ENCODE measurements at regions not wholly inside any gene's neighbourhood (a gene's known extent, or its start where the extent isn't known, plus 50 kb on each side); places are given as distances from the start of the nearest gene placed in this dataset.
"Not testable (repeated sequence)": the region's sequence is repeated elsewhere in the genome, so short reads cannot be mapped to it uniquely, and the experiment has no call there.

- H3K27me3 Mint-ChIP-seq: no peaks in the 10 kb centered on the region
- no peaks in the 10 kb centered on the region for H3K36me3 Mint-ChIP-seq
- no peak for DNase-seq (ENCODE audit: extremely low spot score, unreplicated experiment)
- TF ChIP-seq, protein P1, sequence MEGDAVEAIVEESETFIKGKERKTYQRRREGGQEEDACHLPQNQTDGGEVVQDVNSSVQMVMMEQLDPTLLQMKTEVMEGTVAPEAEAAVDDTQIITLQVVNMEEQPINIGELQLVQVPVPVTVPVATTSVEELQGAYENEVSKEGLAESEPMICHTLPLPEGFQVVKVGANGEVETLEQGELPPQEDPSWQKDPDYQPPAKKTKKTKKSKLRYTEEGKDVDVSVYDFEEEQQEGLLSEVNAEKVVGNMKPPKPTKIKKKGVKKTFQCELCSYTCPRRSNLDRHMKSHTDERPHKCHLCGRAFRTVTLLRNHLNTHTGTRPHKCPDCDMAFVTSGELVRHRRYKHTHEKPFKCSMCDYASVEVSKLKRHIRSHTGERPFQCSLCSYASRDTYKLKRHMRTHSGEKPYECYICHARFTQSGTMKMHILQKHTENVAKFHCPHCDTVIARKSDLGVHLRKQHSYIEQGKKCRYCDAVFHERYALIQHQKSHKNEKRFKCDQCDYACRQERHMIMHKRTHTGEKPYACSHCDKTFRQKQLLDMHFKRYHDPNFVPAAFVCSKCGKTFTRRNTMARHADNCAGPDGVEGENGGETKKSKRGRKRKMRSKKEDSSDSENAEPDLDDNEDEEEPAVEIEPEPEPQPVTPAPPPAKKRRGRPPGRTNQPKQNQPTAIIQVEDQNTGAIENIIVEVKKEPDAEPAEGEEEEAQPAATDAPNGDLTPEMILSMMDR (conservative IDR thresholded peaks at IDR 0.05): no peak
- H3K4me3 Mint-ChIP-seq: no peak overlapping the region
- H3K4me1 Mint-ChIP-seq (ENCODE audit: unreplicated experiment): no peaks in the 10 kb centered on the region
- H3K9me3 Mint-ChIP-seq: peaks cover 7% of the 10 kb centered on the region
- no peak overlapping the region for H3K27ac Mint-ChIP-seq
Observed at GRCh38 chr3:16708285-16708684, 103.1 kb upstream of the DAZL start.

GRCh38 chr3:16711691-16712090 is 106.5 kb upstream of the DAZL start:
- not testable (repeated sequence) for H3K9me3 Mint-ChIP-seq; DNase-seq (ENCODE audit: extremely low spot score, unreplicated experiment); H3K27me3 Mint-ChIP-seq; H3K36me3 Mint-ChIP-seq; H3K4me3 Mint-ChIP-seq; H3K4me1 Mint-ChIP-seq (ENCODE audit: unreplicated experiment); H3K27ac Mint-ChIP-seq

DNA sequence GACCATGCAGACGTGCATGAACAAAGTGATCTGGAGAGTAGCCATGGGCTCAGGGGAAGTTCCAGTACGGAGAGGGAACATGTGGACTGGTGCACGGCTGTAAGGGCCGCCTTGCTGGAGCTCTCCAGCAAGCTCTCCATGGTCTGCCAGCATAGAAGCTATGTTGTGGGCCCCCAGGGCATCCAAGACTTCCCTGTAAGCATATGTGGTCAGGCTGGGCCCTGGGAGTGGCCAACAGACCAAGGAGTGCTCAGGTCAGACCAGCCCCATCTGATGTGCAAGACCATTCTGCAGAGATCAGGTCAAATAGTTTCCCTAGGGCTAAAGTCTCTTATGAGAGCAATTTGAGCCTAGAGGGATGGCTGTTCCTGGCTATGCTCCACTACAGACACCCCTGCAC is 110.1 kb upstream of the DAZL start:
- no peak for DNase-seq (ENCODE audit: extremely low spot score, unreplicated experiment)
- H3K4me1 Mint-ChIP-seq (ENCODE audit: unreplicated experiment): no peaks in the 10 kb centered on the region
- H3K27ac Mint-ChIP-seq: no peak overlapping the region
- no peak overlapping the region for H3K4me3 Mint-ChIP-seq
- TF ChIP-seq, protein P1 (conservative IDR thresholded peaks at IDR 0.05): no peak
- no peaks in the 10 kb centered on the region for H3K36me3 Mint-ChIP-seq
- H3K27me3 Mint-ChIP-seq: no peaks in the 10 kb centered on the region
- peaks cover 9% of the 10 kb centered on the region for H3K9me3 Mint-ChIP-seq

GRCh38 chr3:16719426-16719825 is 114.2 kb upstream of the DAZL start:
- H3K4me1 Mint-ChIP-seq (ENCODE audit: unreplicated experiment): no peaks in the 10 kb centered on the region
- H3K9me3 Mint-ChIP-seq: peaks cover 3% of the 10 kb centered on the region
- no peak for DNase-seq (ENCODE audit: extremely low spot score, unreplicated experiment)
- no peak overlapping the region for H3K27ac Mint-ChIP-seq
- no peaks in the 10 kb centered on the region for H3K27me3 Mint-ChIP-seq
- no peak overlapping the region for H3K4me3 Mint-ChIP-seq
- TF ChIP-seq, protein P1 (conservative IDR thresholded peaks at IDR 0.05): no peak
- H3K36me3 Mint-ChIP-seq: no peaks in the 10 kb centered on the region

- TF ChIP-seq, protein P1 (conservative IDR thresholded peaks at IDR 0.05): no peak
- DNase-seq (ENCODE audit: extremely low spot score, unreplicated experiment): no peak
- H3K36me3 Mint-ChIP-seq: no peaks in the 10 kb centered on the region
- peaks cover 3% of the 10 kb centered on the region for H3K9me3 Mint-ChIP-seq
- H3K4me1 Mint-ChIP-seq (ENCODE audit: unreplicated experiment): no peaks in the 10 kb centered on the region
- no peak overlapping the region for H3K4me3 Mint-ChIP-seq
- no peaks in the 10 kb centered on the region for H3K27me3 Mint-ChIP-seq
- no peak overlapping the region for H3K27ac Mint-ChIP-seq
Observed at GRCh38 chr3:16720367-16720940, 115.2 kb upstream of the DAZL start.

DNA sequence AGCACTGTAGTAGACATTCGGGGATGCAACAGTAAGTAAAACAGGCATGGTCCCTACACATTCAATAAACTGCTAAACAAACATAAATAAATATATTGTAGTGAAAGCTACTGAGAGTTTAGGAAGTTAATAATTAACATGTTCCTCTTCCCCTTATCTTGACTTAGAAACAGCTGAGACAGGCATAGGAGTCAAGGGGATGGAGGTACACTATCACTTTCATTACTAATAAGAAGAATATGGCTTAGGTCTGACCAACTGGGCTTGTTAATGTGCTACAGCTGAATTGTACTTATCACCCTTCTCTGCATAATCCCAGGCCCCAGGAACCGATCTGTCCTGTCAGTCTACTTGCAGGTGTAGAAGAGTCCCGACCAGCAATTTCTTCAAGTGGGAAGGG is 116.3 kb upstream of the DAZL start:
- no peaks in the 10 kb centered on the region for H3K4me1 Mint-ChIP-seq (ENCODE audit: unreplicated experiment)
- no peaks in the 10 kb centered on the region for H3K27me3 Mint-ChIP-seq
- no peak for DNase-seq (ENCODE audit: extremely low spot score, unreplicated experiment)
- H3K4me3 Mint-ChIP-seq: no peak overlapping the region
- H3K27ac Mint-ChIP-seq: no peak overlapping the region
- TF ChIP-seq, protein P1 (conservative IDR thresholded peaks at IDR 0.05): no peak
- H3K9me3 Mint-ChIP-seq: peaks cover 3% of the 10 kb centered on the region
- no peaks in the 10 kb centered on the region for H3K36me3 Mint-ChIP-seq

Data from type B pancreatic cell (in vitro differentiated cells).